Omental fat pad (tissue), 3 donors: ENCODE measurements at regions not wholly inside any gene's neighbourhood (a gene's known extent, or its start where the extent isn't known, plus 50 kb on each side); places are given as distances from the start of the nearest gene placed in this dataset.

Experiments used
- ATAC-seq: fragments of 150-250 bp; one replicate; pipeline ENCODE4 v1.9.1; 2016; ENCODE audit warnings: mild to moderate bottlenecking, moderate library complexity; ENCODE audit not compliant: low FRiP score
- DNase-seq: peaks from one replicate; pipeline ENCODE4 v3.0.0-alpha.2; 2019; ENCODE audit warnings: low spot score
- CTCF ChIP-seq, 3 donors: fragments of 450-650 bp; IDR thresholded peaks; one replicate each; pipeline ENCODE4 v1.5.1; 2016 to 2017; ENCODE audit warnings: antibody characterized with exemption in 3 of 3, mild to moderate bottlenecking in 3 of 3, moderate library complexity in 2 of 3

DNA sequence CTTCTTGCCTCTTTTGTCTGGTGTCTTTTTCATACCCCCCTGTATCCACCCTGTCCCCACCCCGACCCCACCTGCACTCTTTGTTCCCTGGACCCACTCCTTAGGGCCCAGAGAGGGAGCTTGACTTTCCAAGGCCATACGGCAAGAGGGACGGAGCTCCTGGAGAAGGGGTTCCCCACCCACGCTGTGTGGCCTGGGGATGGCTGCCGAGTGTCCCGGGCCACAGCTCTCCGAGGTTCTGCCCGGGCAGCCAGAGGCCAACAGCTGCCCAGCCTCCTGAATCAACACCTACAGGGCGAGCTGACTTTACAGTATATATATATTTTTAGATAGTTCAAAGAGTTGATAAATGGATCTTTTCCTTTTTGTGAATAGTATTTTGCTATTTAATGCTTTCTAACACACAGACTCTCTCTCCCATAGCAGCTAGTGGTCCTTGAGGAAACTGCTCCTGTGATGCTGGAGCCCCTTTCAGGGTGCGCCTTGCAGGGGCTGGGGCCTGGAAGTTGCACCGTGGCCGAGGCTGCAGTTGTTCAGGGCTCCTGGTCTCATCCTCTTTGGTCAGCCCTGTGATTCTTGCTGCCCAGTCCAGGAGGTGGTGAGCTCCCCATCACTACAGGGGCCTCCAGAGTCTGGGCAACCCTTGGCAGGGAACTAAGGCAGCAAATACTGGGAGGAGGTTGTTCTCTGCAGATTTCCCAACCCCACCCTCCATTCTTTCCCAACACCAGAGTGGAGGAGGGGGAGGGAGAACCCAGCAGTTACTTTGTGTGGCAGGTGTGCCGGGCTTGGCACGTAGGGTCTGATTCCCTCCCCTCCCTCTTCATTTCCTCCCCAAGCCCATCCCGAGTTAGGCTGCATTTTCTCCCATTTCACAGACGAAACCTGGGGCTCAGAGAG, 321.6 kb downstream of the PTPRU start:
- DNase-seq = no peak
- TF ChIP-seq CTCF (IDR thresholded peaks at IDR 0.05) = no peak
- no peak for ATAC-seq

- DNase-seq (no peak), ATAC-seq (no peak)
- TF ChIP-seq CTCF (IDR thresholded peaks at IDR 0.05) = no peak
These were observed 320.7 kb downstream of the PTPRU start for GRCh38 chr1:29557066-29557465.

GRCh38 chr1:29556657-29557056, 320.3 kb downstream of the PTPRU start:
- no peak for DNase-seq
- TF ChIP-seq CTCF (IDR thresholded peaks at IDR 0.05) = no peak
- ATAC-seq = no peak

- ATAC-seq (no peak), DNase-seq (no peak)
- no peak for TF ChIP-seq CTCF (IDR thresholded peaks at IDR 0.05)
These were observed 318.8 kb downstream of the PTPRU start for GRCh38 chr1:29555043-29555620.

DNA sequence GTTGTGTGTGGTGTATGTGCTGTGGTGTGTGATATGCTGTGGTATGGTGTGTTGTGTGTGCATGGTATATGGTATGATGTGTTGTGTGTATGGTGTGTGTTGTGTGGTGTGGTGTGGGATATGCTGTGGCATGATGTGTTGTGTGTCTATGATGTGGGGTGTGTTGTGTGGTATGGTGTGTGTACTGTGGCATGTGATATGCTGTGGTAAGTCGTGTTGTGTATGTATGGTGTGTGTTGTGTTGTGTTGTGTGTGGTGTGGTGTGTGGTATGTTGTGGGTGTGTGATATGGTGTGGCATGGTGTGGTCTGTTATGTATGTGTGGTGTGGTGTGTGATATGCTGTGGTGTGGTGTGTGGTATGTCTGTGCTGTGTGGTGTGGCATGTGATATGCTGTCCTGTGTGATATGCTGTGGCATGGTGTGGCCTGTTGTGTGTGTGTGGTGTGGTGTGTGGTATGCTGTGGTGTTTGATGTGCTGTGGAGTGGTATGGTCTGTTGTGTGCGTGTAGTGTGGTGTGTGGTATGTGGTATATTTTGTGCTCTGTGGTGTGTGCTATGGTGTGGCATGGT, 318.0 kb downstream of the PTPRU start:
- ATAC-seq = no peak
- no peak for DNase-seq
- no peak for TF ChIP-seq CTCF (IDR thresholded peaks at IDR 0.05)

GRCh38 chr1:29551123-29551936, 315.0 kb downstream of the PTPRU start:
- ATAC-seq (no peak), DNase-seq (no peak)
- TF ChIP-seq CTCF (IDR thresholded peaks at IDR 0.05) = no peak
